ENCODE measurements at regions not wholly inside any gene's neighbourhood (a gene's known extent, or its start where the extent isn't known, plus 50 kb on each side); places are given as distances from the start of the nearest gene placed in this dataset.
"Not testable (repeated sequence)": the region's sequence is repeated elsewhere in the genome, so short reads cannot be mapped to it uniquely, and the experiment has no call there.

- not testable (repeated sequence) for DNase-seq
Observed at GRCh38 chr5:62240494-62240893, 65.5 kb upstream of the KIF2A start.

- DNase-seq: not testable (repeated sequence)
Observed at GRCh38 chr5:62242000-62242399, 64.0 kb upstream of the KIF2A start.

DNA sequence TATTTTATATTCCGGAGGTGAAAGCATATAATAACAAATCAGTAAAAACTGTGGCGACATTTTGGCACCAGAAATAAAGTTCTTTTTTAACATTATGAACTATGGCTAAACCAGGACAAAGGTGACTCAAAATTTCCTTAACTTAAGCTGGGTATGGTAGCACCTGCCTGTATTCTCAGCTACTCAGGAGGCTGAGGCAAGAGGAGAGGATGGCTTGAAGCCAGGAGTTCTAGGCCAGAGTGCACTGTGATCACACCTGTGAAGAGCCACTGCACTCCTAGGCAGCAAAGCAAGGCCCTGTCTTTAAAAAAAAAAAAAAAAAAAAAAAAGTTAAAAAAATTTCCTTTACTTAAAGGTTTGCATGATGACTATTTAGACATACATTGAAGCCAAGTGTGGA lies 63.0 kb upstream of the KIF2A start:
- not testable (repeated sequence) for DNase-seq

DNA sequence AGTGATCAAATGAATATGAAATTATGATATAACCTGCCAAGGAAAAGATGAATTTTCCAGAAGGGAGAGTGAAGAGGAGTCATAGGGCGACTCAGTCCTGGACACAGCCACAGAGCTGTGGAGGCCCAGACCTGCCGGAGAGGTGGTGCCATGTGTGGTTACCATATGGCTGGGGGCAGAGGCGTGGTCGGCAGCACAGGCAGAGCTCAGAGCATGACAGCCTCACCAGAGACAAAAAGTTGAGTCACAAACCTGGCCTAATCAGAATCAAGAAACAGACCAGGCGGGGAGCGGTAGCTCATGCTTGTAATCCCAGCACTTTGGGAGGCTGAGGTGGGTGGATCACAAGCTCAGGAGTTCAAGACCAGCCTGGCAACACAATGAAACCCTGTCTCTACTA lies 57.8 kb upstream of the KIF2A start:
- DNase-seq: peak; percentile 71

- DNase-seq: not testable (repeated sequence)
Observed at GRCh38 chr5:62250085-62250484, 55.9 kb upstream of the KIF2A start.

DNA sequence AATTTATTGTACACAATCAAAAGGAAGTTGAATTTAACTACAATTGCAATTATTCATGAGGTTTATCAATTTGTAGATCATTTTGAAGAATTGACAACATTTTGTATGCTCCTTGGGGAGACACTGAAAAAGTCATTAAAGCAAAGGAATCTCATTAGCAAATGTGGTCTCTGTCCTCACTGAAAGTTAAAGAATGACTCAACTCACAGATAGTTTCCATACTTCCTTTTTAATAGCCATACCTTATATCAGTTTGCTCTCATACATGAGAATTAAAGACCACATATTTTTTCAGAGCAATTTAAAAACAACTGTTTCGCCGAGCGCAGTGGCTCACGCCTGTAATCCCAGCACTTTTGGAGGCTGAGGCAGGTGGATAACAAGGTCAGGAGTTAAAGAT lies 55.1 kb upstream of the KIF2A start:
- DNase-seq: not testable (repeated sequence)

- not testable (repeated sequence) for DNase-seq
Observed at GRCh38 chr5:62252519-62252918, 53.5 kb upstream of the KIF2A start.

DNA sequence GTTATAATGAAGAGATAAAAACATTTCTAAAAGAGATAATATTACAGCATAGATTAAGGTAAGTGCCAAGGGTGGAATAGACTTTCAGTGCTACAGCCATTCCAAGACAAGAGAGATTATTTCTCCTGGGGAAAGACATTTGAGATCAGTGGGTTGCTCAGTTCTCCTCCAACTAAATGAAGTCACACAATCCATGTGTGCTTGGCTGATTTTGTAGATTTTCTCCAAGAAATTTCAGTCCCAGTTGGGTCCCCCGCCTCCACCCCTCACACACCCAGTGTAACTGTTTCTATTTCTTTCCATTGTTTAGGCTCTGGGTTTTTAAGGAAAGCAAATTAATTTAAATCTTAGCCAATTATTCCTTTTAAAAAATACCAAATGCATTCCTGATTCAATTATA lies 50.5 kb upstream of the KIF2A start:
- DNase-seq: not testable (repeated sequence)

DNA sequence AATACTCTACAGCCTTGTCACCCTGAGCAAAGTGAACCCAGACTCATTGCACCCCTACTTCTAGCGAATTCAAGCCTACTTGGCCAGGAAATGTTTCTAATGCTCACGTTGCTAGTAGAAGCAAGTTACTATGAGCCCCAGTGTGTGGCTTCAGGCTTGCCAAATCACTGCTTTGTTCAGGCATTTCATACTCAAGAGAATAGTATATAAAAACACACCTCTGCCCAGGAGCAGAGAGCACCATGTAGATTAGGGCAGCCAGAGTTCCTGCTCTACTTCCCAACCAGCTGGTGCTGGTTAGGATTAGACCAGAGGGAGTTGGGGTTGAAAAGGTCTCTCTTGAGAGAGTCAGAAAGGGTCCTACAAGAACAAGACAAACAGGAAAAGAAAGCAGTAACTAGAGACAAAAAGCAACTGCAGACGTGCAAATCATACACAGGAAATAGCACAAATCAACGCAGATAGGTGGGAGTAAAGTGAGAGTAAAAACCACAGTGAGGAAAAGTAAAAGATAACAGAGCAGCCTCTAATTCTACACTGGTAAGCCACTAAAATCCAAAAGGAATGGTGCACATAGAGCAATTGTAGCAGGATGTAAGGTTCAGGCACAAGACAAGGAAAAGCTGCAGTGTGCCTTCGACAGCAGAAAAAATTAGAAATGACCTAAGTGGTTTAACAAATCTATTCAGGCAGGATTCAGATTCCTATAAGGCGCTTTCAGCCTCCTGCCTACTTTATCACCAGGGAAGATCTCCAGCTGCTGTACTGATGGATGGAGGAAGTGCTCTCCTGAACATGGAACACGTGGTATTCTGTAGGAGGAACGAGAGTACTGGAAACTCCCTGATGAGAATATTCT lies 49.6 kb upstream of the KIF2A start:
- DNase-seq: no peak

Data from activated CD8-positive, alpha-beta memory T cell treated with anti-CD3 and anti-CD28 coated beads, Interleukin-2, amount 50 U/mL, for 48 hours (primary cell).